ENCODE measurements at regions not wholly inside any gene's neighbourhood (a gene's known extent, or its start where the extent isn't known, plus 50 kb on each side); places are given as distances from the start of the nearest gene placed in this dataset.

DNA sequence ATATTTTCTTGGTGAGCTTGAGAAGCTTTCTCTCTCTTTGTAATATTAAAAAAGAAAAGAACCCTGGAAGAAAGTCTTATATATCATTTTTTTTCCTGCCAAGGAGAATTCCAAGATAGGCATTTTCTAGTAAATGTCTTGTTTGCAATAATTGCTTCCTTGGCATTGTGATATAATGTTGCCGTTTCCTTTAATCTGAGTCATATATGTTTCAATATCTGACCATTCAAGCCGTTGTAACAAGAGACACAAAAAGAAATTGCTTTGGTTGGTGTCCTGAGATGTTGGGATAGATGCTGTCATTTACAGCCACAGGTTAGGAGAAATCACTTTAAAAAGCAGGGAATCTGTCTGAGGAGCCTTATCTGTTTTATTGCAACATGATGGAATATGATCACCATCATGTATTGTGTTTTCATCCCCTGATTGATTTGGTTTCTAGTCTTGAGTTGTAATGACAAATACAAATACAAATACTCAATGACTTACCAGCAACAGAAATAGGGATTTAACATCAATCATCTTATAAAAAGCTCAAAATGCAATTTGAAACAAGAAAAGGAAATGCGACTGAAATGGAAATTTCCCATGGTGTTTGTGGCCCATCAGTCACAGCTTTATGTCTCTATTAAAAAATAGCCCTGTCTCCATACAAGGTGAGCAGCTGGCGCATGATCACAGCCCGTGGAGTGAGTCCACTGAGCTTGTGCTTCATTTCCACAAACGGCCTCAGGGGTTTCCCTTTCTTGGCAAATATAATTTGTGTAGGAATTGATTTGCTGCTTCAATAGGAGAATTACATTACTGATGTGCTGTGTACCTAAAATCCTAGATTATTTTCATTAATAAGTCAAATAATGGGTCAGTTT lies 250.1 kb upstream of the TRPC7 start:
- TF ChIP-seq POLR2A (IDR thresholded peaks at IDR 0.05), result no peak
- TF ChIP-seq, protein P1, sequence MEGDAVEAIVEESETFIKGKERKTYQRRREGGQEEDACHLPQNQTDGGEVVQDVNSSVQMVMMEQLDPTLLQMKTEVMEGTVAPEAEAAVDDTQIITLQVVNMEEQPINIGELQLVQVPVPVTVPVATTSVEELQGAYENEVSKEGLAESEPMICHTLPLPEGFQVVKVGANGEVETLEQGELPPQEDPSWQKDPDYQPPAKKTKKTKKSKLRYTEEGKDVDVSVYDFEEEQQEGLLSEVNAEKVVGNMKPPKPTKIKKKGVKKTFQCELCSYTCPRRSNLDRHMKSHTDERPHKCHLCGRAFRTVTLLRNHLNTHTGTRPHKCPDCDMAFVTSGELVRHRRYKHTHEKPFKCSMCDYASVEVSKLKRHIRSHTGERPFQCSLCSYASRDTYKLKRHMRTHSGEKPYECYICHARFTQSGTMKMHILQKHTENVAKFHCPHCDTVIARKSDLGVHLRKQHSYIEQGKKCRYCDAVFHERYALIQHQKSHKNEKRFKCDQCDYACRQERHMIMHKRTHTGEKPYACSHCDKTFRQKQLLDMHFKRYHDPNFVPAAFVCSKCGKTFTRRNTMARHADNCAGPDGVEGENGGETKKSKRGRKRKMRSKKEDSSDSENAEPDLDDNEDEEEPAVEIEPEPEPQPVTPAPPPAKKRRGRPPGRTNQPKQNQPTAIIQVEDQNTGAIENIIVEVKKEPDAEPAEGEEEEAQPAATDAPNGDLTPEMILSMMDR (IDR thresholded peaks at IDR 0.05), result no peak

Data from lower leg skin (tissue), 3 donors.